ENCODE measurements at regions not wholly inside any gene's neighbourhood (a gene's known extent, or its start where the extent isn't known, plus 50 kb on each side); places are given as distances from the start of the nearest gene placed in this dataset.
A peak's percentile ranks its signal among the peaks of the same experiment; 100 is the strongest.

- TF ChIP-seq CTCF (IDR thresholded peaks at IDR 0.05): no peak
- Histone ChIP-seq H3K4me3 (no peak overlapping the region), H3K9me3 (no peaks in the 10 kb centered on the region), H3K4me1 (peaks cover 0 to 26% (median 17%) of the 10 kb centered on the region in 9 donors), H3K27me3 (no peaks in the 10 kb centered on the region), H3K36me3 (no peaks in the 10 kb centered on the region), H3K27ac (peak overlapping the region in 4 of 10 donors; percentile 8 to 49 (median 24))
- intact Hi-C loops (cut with DNase I): no loop called here
- DNase-seq (no peak), ATAC-seq (peak; percentile 47 to 95 (median 73))
- WGBS, 2 donors: 60 to 62% methylated on average over 5 of the region's 5 CpGs
Observed at GRCh38 chr15:39404767-39405181, 176.1 kb upstream of the THBS1 start.

GRCh38 chr15:39406485-39406884, 174.4 kb upstream of the THBS1 start:
- H3K4me1 ChIP-seq: peaks cover 0 to 30% (median 17%) of the 10 kb centered on the region in 9 donors
- H3K36me3 ChIP-seq: no peaks in the 10 kb centered on the region
- 94 to 95% methylated on average over 6 of the region's 6 CpGs for WGBS, 2 donors
- no peak for TF ChIP-seq CTCF (IDR thresholded peaks at IDR 0.05)
- no peaks in the 10 kb centered on the region for H3K9me3 ChIP-seq
- no peak overlapping the region for H3K4me3 ChIP-seq
- H3K27me3 ChIP-seq: no peaks in the 10 kb centered on the region
- no peak overlapping the region for H3K27ac ChIP-seq
- ATAC-seq (no peak), DNase-seq (no peak)
- intact Hi-C loops (cut with DNase I): no loop called here

- H3K9me3 ChIP-seq: no peaks in the 10 kb centered on the region
- H3K27ac ChIP-seq: peak overlapping the region in 1 of 10 donors; percentile 40
- no peak for TF ChIP-seq CTCF (IDR thresholded peaks at IDR 0.05)
- peak in 1 of 8 donors; percentile 32 for ATAC-seq
- H3K4me1 ChIP-seq: peaks cover 0 to 36% (median 17%) of the 10 kb centered on the region in 9 donors
- intact Hi-C loops (cut with DNase I): no loop called here
- no peaks in the 10 kb centered on the region for H3K36me3 ChIP-seq
- WGBS, 2 donors: 97 to 98% methylated on average over 2 of the region's 2 CpGs
- no peak overlapping the region for H3K4me3 ChIP-seq
- no peaks in the 10 kb centered on the region for H3K27me3 ChIP-seq
- no peak for DNase-seq
Observed at GRCh38 chr15:39407116-39407515, 173.8 kb upstream of the THBS1 start.

GRCh38 chr15:39409876-39410530, 170.9 kb upstream of the THBS1 start:
- TF ChIP-seq CTCF (IDR thresholded peaks at IDR 0.05): no peak
- intact Hi-C loops (cut with DNase I): no loop called here
- Histone ChIP-seq H3K36me3 (no peaks in the 10 kb centered on the region), H3K27me3 (no peaks in the 10 kb centered on the region), H3K4me1 (peaks cover 0 to 52% (median 0%) of the 10 kb centered on the region in 9 donors), H3K4me3 (no peak overlapping the region), H3K9me3 (no peaks in the 10 kb centered on the region), H3K27ac (no peak overlapping the region)
- DNase-seq: no peak
- ATAC-seq: no peak
- 82 to 90% methylated on average over 2 of the region's 2 CpGs for WGBS, 2 donors

All from heart right ventricle (tissue), 16 donors.